Loucy (cell line): ENCODE measurements at regions not wholly inside any gene's neighbourhood (a gene's known extent, or its start where the extent isn't known, plus 50 kb on each side); places are given as distances from the start of the nearest gene placed in this dataset.

Source experiments
- CTCF ChIP-seq: fragments of 200-600 bp; sonication (generic); conservative IDR thresholded peaks from 2 replicates; pipeline ENCODE4 v1.5.1; 2014; ENCODE audit warnings: mild to moderate bottlenecking, antibody characterized with exemption, low read length
- EZH2phosphoT487 ChIP-seq: fragments of 200-600 bp; IDR thresholded peaks from 2 replicates; pipeline ENCODE4 v1.6.1; 2018; ENCODE audit warnings: antibody characterized with exemption, mild to moderate bottlenecking, moderate library complexity, borderline replicate concordance

- no peak for TF ChIP-seq CTCF
- TF ChIP-seq EZH2phosphoT487: no peak
Measured at GRCh38 chr5:154573011-154573410, 95.0 kb upstream of the HAND1 start.
